ENCODE measurements at regions not wholly inside any gene's neighbourhood (a gene's known extent, or its start where the extent isn't known, plus 50 kb on each side); places are given as distances from the start of the nearest gene placed in this dataset.
"Not testable (repeated sequence)": the region's sequence is repeated elsewhere in the genome, so short reads cannot be mapped to it uniquely, and the experiment has no call there.

GRCh38 chr5:38692346-38692745, 135.9 kb upstream of the LIFR start:
- no peak overlapping the region for H3K4me3 Mint-ChIP-seq
- no peaks in the 10 kb centered on the region for H3K36me3 Mint-ChIP-seq (ENCODE audit: low read depth)
- no peak for TF ChIP-seq CTCF (IDR thresholded peaks at IDR 0.05)
- no peaks in the 10 kb centered on the region for H3K9me3 Mint-ChIP-seq
- no peaks in the 10 kb centered on the region for H3K4me1 Mint-ChIP-seq (ENCODE audit: low read depth)
- no peak overlapping the region for H3K27ac Mint-ChIP-seq
- DNase-seq, result no peak
- H3K27me3 Mint-ChIP-seq (ENCODE audit: insufficient read depth), result peaks cover 9% of the 10 kb centered on the region

- Mint-ChIP-seq H3K27ac (no peak overlapping the region), H3K27me3 (ENCODE audit: insufficient read depth) (peaks cover 9% of the 10 kb centered on the region)
- DNase-seq, result no peak
Measured at GRCh38 chr5:38692781-38693527, 136.5 kb upstream of the LIFR start.

GRCh38 chr5:38695021-38695958, 138.8 kb upstream of the LIFR start:
- TF ChIP-seq CTCF (IDR thresholded peaks at IDR 0.05), result no peak
- no peaks in the 10 kb centered on the region for H3K4me1 Mint-ChIP-seq (ENCODE audit: low read depth)
- no peak overlapping the region for H3K4me3 Mint-ChIP-seq
- peaks cover 4% of the 10 kb centered on the region for H3K27me3 Mint-ChIP-seq (ENCODE audit: insufficient read depth)
- H3K9me3 Mint-ChIP-seq, result no peaks in the 10 kb centered on the region
- H3K36me3 Mint-ChIP-seq (ENCODE audit: low read depth), result no peaks in the 10 kb centered on the region
- no peak overlapping the region for H3K27ac Mint-ChIP-seq
- DNase-seq, result no peak

More at GRCh38 chr5:38692781-38693527, 136.5 kb upstream of the LIFR start:
- TF ChIP-seq CTCF (IDR thresholded peaks at IDR 0.05), result no peak
- Mint-ChIP-seq H3K9me3 (no peaks in the 10 kb centered on the region), H3K4me3 (no peak overlapping the region), H3K4me1 (ENCODE audit: low read depth) (no peaks in the 10 kb centered on the region), H3K36me3 (ENCODE audit: low read depth) (no peaks in the 10 kb centered on the region)

GRCh38 chr5:38697013-38697412, 140.6 kb upstream of the LIFR start:
- no peak for TF ChIP-seq CTCF (IDR thresholded peaks at IDR 0.05)
- Mint-ChIP-seq H3K27ac (no peak overlapping the region), H3K4me1 (ENCODE audit: low read depth) (no peaks in the 10 kb centered on the region)

GRCh38 chr5:38705529-38705928, 140.3 kb upstream of the OSMR start:
- H3K4me1 Mint-ChIP-seq (ENCODE audit: low read depth); H3K36me3 Mint-ChIP-seq (ENCODE audit: low read depth); H3K4me3 Mint-ChIP-seq; H3K27ac Mint-ChIP-seq; DNase-seq; H3K9me3 Mint-ChIP-seq: not testable (repeated sequence)
- H3K27me3 Mint-ChIP-seq (ENCODE audit: insufficient read depth), result peaks cover 19% of the 10 kb centered on the region

More at GRCh38 chr5:38697013-38697412, 140.6 kb upstream of the LIFR start:
- peaks cover 4% of the 10 kb centered on the region for H3K27me3 Mint-ChIP-seq (ENCODE audit: insufficient read depth)
- H3K36me3 Mint-ChIP-seq (ENCODE audit: low read depth), result no peaks in the 10 kb centered on the region
- no peaks in the 10 kb centered on the region for H3K9me3 Mint-ChIP-seq
- no peak overlapping the region for H3K4me3 Mint-ChIP-seq
- DNase-seq, result no peak

GRCh38 chr5:38706376-38706775, 139.4 kb upstream of the OSMR start:
- Mint-ChIP-seq H3K27ac (no peak overlapping the region), H3K36me3 (ENCODE audit: low read depth) (no peaks in the 10 kb centered on the region), H3K27me3 (ENCODE audit: insufficient read depth) (peaks cover 17% of the 10 kb centered on the region), H3K9me3 (no peaks in the 10 kb centered on the region), H3K4me1 (ENCODE audit: low read depth) (no peaks in the 10 kb centered on the region), H3K4me3 (no peak overlapping the region)
- no peak for DNase-seq
- no peak for TF ChIP-seq CTCF (IDR thresholded peaks at IDR 0.05)
